Endothelial cell of umbilical vein (primary cell): ENCODE measurements at regions not wholly inside any gene's neighbourhood (a gene's known extent, or its start where the extent isn't known, plus 50 kb on each side); places are given as distances from the start of the nearest gene placed in this dataset.

Source experiments
- BruUV-seq: library from RNA; stranded (reverse); fragments of 400-500 nt; replicated peaks from 2 replicates; lab custom pipeline; 2021; lab: Mats Ljungman, UMichigan
- CTCF ChIA-PET: fragments of 300-600, 350-600 bp; sonication (Branson Sonifier 250); formaldehyde crosslinking; loops from one replicate; lab custom pipeline; 2021; ENCODE audit warnings: antibody characterized with exemption, inconsistent platforms; lab: Charles Lee
- POLR2A ChIA-PET: fragments of 300-600, 350-600 bp; sonication (Branson Sonifier 250); formaldehyde crosslinking; loops from one replicate; lab custom pipeline; 2021; ENCODE audit warnings: antibody characterized with exemption, inconsistent platforms; lab: Charles Lee
- DNase-seq: peaks from one replicate; pipeline ENCODE4 v3.0.0-alpha.2; 2011; ENCODE audit warnings: low read depth, low spot score
- FAIRE-seq: peaks from 2 replicates; lab custom pipeline; 2011; peaks lifted over from hg19 to GRCh38; lab: Jason Lieb, UNC
- H2AFZ ChIP-seq: 2 replicates; pipeline ENCODE4 v1.6.0; 2012; ENCODE audit warnings: low read depth, low read length, control low read depth, inconsistent platforms
- H3K27ac ChIP-seq: 2 replicates; pipeline ENCODE4 v1.5.1; 2011; ENCODE audit warnings: low read depth, mild to moderate bottlenecking, control low read depth, low read length, moderate library complexity; ENCODE audit not compliant: insufficient read depth
- H3K27me3 ChIP-seq, 2 experiments: 2 replicates each; pipeline versions ENCODE4 v1.6.0 to v1.6.1; 2011; ENCODE audit warnings: low read length in 2 of 2, mixed read lengths in 1 of 2; ENCODE audit not compliant: control insufficient read depth in 2 of 2, insufficient read depth in 2 of 2
- H3K36me3 ChIP-seq, 2 experiments: 2 replicates in 1 of 2; 3 replicates in 1 of 2; pipeline ENCODE4 v1.5.1; 2011; ENCODE audit warnings: low read length in 2 of 2, mild to moderate bottlenecking in 1 of 2, moderate library complexity in 1 of 2; ENCODE audit not compliant: control insufficient read depth in 2 of 2, insufficient read depth in 2 of 2; ENCODE audit errors: extremely low read depth in 1 of 2
- H3K4me1 ChIP-seq: 3 replicates; pipeline ENCODE4 v1.5.1; 2011; ENCODE audit warnings: mild to moderate bottlenecking, low read length; ENCODE audit not compliant: control insufficient read depth, insufficient read depth; ENCODE audit errors: extremely low read depth
- H3K4me2 ChIP-seq: 2 replicates; pipeline ENCODE4 v1.6.1; 2011; ENCODE audit warnings: low read length, control low read depth, mixed read lengths; ENCODE audit not compliant: insufficient read depth
- H3K4me3 ChIP-seq, 3 experiments: fragments of 200-600 bp in 1 of 3; sonication (generic), shearing (Covaris generic) in 1 of 3; replicated peaks in 1 of 3; 2 replicates each; pipeline ENCODE4 v1.5.1; 2011 to 2016; ENCODE audit warnings: control low read depth in 3 of 3, low read length in 3 of 3, mild to moderate bottlenecking in 2 of 3, inconsistent platforms in 1 of 3, low read depth in 1 of 3, moderate library complexity in 1 of 3; ENCODE audit not compliant: insufficient read depth in 1 of 3
- H3K79me2 ChIP-seq: 2 replicates; pipeline ENCODE4 v1.6.0; 2012; ENCODE audit warnings: low read length, inconsistent platforms; ENCODE audit not compliant: control insufficient read depth, insufficient read depth
- H3K9ac ChIP-seq: replicated peaks from 2 replicates; pipeline ENCODE3; 2011; ENCODE audit warnings: low read length, control low read depth; ENCODE audit not compliant: insufficient read depth; ENCODE audit errors: extremely low read depth
- H3K9me1 ChIP-seq: replicated peaks from 3 replicates; pipeline ENCODE4 v1.6.0; 2011; ENCODE audit warnings: mild to moderate bottlenecking, low read length; ENCODE audit not compliant: control insufficient read depth, insufficient read depth; ENCODE audit errors: extremely low read depth
- H3K9me3 ChIP-seq: replicated peaks from 2 replicates; pipeline ENCODE4 v1.5.1; 2012; ENCODE audit warnings: low read length, inconsistent platforms; ENCODE audit not compliant: control insufficient read depth, insufficient read depth
- H4K20me1 ChIP-seq: replicated peaks from 2 replicates; pipeline ENCODE3; 2011; ENCODE audit warnings: mild to moderate bottlenecking, low read length; ENCODE audit not compliant: control insufficient read depth, insufficient read depth; ENCODE audit errors: extremely low read depth
- CTCF ChIP-seq, 2 donors: IDR thresholded peaks; 1 replicate in 1 of 2; 2 replicates in 1 of 2; pipeline ENCODE4 v1.5.1; 2011; ENCODE audit warnings: low read length in 2 of 2, mild to moderate bottlenecking in 2 of 2, moderate library complexity in 2 of 2, control low read depth in 1 of 2, inconsistent platforms in 1 of 2, low read depth in 1 of 2; ENCODE audit not compliant: insufficient read depth in 1 of 2; ENCODE audit errors: extremely low read depth in 1 of 2
- GATA2 ChIP-seq: IDR thresholded peaks from 2 replicates; pipeline ENCODE4 v1.7.0; 2011; ENCODE audit warnings: low read depth, mild to moderate bottlenecking, moderate library complexity, mixed read lengths, low read length; ENCODE audit not compliant: insufficient read length, insufficient read depth
- POLR2AphosphoS5 ChIP-seq: IDR thresholded peaks from 2 replicates; pipeline ENCODE4 v1.6.1; 2012; ENCODE audit warnings: low read depth, mild to moderate bottlenecking, control low read depth, low read length, moderate library complexity; ENCODE audit not compliant: insufficient read depth
- dilution Hi-C: fragments of 300-500 bp; cut with MboI; formaldehyde crosslinking; loops from one replicate; pipeline ENCODE4 v1.15.0; 2019; ENCODE audit warnings: low sequenced_read_pairs; ENCODE audit not compliant: extremely low pct_ligation_motif_present
- intact Hi-C: fragments of 100-400 bp; cut with micrococcal nuclease; formaldehyde crosslinking; loops from one replicate; pipeline ENCODE4 v1.10.0; 2022
- TF ChIP-seq, protein P1 (sequence below): IDR thresholded peaks from 2 replicates; pipeline ENCODE4 v1.6.1; 2011; ENCODE audit not compliant: insufficient read depth, insufficient read length

DNA sequence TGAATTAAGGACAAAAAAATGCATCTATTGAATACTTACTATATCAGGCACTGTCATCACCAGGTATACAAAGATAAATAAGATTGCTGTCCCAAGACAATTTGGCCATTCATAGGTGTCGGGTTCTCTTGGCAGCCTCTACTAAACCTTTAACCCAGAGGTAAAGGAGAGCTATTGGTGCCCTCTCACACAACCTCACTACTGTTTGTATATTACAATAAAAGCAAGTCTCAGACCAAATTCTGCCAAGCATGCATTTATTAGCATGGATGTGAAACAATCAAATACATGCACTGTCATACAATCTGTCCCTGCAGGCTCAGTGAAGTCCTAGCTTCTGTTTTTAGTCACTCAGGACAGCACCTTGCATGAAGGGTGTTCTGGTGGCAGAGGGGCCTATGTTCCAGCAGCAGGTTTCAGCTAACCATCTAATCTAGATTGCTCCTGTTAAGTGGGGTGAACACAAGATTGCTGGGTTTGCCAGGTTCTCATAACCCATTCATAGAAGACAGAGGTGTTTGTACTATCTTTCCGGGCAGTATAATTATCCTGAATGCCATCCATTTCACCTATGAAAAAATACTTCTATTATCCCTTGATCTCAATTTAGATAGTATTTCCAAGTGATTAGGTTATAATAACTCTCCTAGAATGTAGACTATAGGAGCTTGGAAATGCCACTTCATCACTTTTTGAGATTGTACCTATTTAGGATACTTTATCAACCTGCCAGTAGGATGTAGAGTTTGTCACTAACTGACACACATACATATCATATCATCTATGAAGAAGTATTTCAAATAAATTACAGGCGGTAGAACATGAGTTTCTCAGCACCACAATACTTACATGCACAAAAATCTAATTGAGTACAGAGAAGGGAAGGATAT lies 254.0 kb upstream of the KRR1 start:
- intact Hi-C loops (no loop called here), dilution Hi-C loops (no loop called here)
- Histone ChIP-seq H3K79me2 (no peaks in the 10 kb centered on the region), H3K9me3 (no peaks in the 10 kb centered on the region), H3K4me3 (no peak overlapping the region), H3K27ac (no peak overlapping the region), H3K36me3 (no peaks in the 10 kb centered on the region), H3K4me2 (no peak overlapping the region), H3K9ac (no peak overlapping the region), H4K20me1 (no peaks in the 10 kb centered on the region), H3K4me1 (peaks cover 9% of the 10 kb centered on the region), H2AFZ (no peak overlapping the region), H3K9me1 (peaks cover 2% of the 10 kb centered on the region), H3K27me3 (no peaks in the 10 kb centered on the region)
- FAIRE-seq, result no peak
- ChIA-PET POLR2A (interaction anchor here (1.3 kb wide), 1 partner anchor 265 kb away, joined by 4 read pairs; the partner anchor contains the start of gene PHLDA1), CTCF (interaction anchor here (1.0 to 3.1 kb wide), 4 partner anchors 12 to 205 kb away, joined by 5 to 9 read pairs (median 7); no protein-coding TSS in a partner anchor)
- BruUV-seq, result no TSS peak
- DNase-seq, result no peak
- TF ChIP-seq GATA2 (no peak), POLR2AphosphoS5 (no peak), CTCF (IDR thresholded peaks at IDR 0.05; ENCODE audit: extremely low read depth in 1 of 2, insufficient read depth in 1 of 2, low read depth in 1 of 2, low read length in 2 of 2) (no peak)
- TF ChIP-seq, protein P1, sequence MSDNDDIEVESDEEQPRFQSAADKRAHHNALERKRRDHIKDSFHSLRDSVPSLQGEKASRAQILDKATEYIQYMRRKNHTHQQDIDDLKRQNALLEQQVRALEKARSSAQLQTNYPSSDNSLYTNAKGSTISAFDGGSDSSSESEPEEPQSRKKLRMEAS, result no peak
